IPS-NIHi11 (cell line): ENCODE measurements at regions not wholly inside any gene's neighbourhood (a gene's known extent, or its start where the extent isn't known, plus 50 kb on each side); places are given as distances from the start of the nearest gene placed in this dataset.

Experiments used
- DNase-seq: peaks from one replicate; pipeline ENCODE4 v3.0.0; 2012; ENCODE audit warnings: mixed read lengths, low spot score

- DNase-seq, result no peak
Observed at GRCh38 chr1:4424766-4425165, 229.6 kb upstream of the AJAP1 start.

GRCh38 chr1:4425892-4426291 is 228.5 kb upstream of the AJAP1 start:
- DNase-seq, result peak; percentile 32

- DNase-seq, result no peak
Observed at GRCh38 chr1:4428711-4429110, 225.7 kb upstream of the AJAP1 start.

DNA sequence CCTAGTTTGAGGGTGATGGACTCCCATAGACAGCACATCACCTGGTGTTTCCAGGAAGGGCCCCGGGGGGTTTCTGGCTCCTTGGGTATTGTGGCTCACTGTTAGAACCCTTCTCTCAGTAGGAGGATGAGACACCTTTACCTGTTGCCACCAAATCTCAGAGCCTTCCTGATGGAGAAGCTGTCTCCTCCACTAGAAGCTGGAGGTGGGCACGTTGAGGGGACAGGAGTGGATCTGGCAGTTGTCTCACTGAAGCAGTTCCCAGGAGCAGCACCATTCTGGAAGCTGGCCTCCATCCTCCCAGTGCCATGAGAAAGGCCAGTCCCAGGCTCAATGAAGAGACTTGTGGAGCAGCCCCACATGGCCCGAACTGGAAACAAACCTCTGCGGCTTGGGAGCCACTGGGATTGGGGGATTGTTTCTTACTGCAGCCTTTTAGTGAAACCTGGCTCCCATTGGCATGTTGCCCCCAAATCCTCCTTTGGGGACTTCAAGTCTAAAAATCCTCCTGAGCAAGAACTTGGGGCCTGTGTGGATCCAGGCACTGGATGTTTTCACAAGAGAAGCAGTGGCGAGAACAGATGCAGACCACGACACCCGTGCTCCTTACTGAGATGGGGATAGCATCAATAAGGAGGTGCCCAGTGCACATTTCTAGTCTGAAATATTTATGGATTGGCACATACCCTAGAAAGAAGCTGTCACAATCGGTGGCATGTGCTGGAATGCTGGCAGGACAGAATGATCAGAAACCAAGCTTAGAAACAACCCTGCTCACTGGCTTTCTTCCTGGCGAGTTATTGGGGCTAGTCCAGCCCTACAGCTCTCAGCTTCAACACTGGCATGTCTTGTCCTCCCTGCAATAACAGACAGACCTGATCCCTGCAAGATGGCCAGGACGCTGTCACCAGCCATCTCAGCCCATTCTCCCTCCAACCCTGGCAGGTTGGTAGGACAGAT is 223.7 kb upstream of the AJAP1 start:
- DNase-seq, result no peak

GRCh38 chr1:4431491-4431890 is 222.9 kb upstream of the AJAP1 start:
- DNase-seq, result no peak

- DNase-seq, result no peak
Observed at GRCh38 chr1:4433075-4433474, 221.3 kb upstream of the AJAP1 start.

- DNase-seq, result no peak
Observed at GRCh38 chr1:4444086-4444485, 210.3 kb upstream of the AJAP1 start.

- DNase-seq, result no peak
Observed at GRCh38 chr1:4447778-4448420, 206.5 kb upstream of the AJAP1 start.

DNA sequence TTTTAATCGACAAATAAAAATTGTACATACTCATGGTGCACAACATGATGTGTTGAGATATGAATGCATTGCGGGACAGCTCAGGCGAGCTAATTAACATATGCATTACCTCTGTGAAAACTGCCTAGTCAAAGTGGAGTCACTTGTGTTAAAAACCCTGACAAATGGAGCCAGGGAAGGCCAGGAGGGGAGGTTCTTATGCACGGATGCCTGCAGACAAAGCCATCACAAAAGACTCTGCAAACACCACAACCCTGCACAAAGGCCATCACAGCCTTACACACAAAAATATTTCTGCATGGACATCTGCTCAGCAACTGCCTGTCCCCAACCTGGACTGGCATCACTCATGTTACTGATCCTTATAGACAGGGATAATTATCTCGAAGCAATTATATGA is 204.4 kb upstream of the AJAP1 start:
- no peak for DNase-seq

- DNase-seq, result no peak
Observed at GRCh38 chr1:4452701-4453100, 201.7 kb upstream of the AJAP1 start.

GRCh38 chr1:4460052-4460451 is 194.4 kb upstream of the AJAP1 start:
- no peak for DNase-seq

DNA sequence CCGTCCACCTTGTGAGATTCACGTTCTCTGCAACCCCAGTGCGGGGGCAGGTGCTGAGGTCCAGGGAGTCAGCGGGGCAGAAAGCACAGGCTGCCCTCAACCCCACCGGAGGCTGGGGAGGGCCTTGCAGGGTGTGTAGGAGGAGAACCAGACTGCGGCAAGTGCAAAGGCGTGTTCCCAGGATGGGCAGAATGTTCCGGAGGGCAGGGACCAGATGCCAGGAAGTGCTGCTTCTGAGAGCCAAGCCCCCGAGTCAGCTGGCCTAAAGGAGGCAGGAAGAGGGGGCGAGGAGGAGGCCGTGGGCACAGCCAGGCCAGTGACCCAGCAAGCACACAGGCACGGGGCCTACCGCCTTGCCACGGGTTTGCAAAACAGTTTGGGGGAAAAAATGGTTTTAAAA is 193.8 kb upstream of the AJAP1 start:
- DNase-seq, result no peak

DNA sequence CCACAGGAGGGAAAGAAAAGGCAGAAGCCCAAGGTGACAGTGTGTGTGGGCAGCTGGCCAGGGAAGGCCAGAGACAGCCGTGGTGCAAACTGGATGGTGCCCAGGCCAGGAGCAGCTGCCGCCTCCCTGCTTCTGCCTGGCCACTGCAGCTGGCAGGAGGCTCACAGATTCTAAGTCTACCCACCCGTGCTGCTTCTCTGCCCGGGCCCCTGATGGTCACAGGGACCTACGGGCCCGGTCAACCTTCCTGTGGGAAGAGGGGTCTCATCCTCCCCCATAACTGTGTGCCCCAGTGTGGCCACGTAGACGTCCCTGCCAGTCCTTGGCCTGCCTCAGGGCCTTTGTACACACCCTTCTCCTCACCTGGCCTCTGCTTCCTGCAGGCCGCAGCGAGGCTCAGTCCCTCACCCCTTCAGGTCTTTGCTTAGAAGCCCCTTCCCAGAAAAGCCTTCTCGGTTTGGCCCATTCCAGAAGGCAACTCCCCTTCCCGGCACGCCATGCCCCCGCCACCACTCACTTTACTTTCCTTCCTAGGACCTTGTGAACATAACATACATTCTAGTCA is 192.6 kb upstream of the AJAP1 start:
- DNase-seq, result no peak

DNA sequence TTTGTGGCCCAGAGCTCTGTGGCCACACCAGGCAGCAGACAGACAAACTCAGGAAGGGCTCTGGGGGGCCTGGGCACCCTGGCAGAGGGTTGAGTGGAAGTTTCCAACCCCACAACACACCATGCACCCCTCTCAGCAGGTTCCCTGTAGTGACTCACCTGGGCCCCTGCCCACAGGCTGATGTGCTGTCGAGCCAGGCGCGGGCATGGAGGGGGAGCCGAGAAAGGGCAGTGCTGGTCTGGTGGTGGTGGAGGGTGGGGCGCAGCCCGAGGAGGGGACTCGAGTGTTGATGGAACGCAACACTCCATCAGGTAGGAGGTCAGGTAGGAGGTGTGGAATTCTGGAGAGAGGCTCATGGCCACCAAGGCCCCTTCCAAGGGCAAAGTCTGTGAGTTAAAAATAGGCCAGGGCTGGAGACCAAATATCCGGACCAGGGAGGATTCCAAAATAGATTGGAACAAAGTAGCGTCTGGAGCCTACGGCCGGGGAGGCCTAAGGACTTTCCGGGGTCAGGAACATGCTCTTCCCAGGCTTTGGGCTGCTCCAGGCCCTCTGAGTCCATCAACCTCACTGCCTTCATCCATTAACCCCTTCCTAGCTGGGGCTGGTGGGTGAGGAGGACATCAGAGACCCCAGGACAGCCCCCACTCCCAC is 191.5 kb upstream of the AJAP1 start:
- no peak for DNase-seq

DNA sequence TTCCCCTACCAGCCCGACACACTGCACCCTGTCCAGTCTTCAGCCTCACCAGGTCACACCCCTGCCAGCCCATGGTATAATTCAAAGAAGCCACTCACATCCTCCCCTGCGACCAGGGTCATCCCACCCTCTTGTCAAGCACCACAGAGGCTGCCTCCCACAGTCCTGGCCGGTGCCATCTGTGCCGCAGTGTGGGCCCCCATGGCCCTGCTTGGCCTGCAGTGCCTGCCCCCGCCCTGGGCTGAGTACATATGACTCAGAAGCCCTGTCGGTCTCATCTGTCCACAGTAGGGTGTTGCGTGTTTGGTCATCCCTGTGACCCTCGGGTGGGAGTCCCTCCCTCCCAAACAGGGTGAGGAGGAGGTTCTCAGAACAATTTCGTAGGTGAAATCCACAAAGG is 190.8 kb upstream of the AJAP1 start:
- no peak for DNase-seq

- no peak for DNase-seq
Observed at GRCh38 chr1:4464478-4464877, 189.9 kb upstream of the AJAP1 start.

- DNase-seq, result no peak
Observed at GRCh38 chr1:4467241-4467640, 187.2 kb upstream of the AJAP1 start.

GRCh38 chr1:4468386-4468785 is 186.0 kb upstream of the AJAP1 start:
- DNase-seq, result no peak

DNA sequence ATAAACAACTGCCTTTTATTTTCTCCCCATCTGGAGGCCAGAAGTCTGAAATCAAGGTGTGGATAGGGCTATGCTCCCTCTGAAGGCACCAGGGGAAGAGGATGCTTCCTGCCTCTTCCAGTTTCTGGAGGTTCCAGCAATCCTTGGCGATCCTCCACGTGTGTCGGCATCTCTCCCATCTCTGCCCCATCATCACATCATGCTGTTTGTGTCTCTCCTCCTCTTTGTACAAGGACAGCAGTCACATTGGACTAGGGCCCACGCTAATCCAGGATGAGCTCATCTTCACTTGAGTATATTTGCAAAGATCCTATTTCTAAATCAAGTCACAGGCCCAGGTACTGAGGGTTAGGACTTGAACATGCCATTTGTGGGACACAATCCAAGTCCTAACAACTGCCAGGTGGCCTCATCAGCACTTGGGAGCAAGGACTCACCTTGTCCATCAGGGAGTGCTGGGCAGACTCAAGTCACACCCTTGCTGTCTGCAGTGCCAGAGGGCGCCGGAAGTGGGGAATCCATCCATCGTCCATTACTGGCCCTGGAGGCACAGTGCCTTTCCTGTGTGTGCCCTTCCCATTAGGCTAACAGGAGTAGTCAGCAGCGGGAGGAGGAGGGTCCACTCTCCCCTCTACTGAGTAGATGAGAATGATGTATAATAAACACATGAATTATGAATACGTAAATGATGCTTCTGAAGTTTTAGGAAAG is 185.4 kb upstream of the AJAP1 start:
- DNase-seq, result no peak

- no peak for DNase-seq
Observed at GRCh38 chr1:4476394-4476793, 178.0 kb upstream of the AJAP1 start.

- DNase-seq, result no peak
Observed at GRCh38 chr1:4481451-4481850, 173.0 kb upstream of the AJAP1 start.

- no peak for DNase-seq
Observed at GRCh38 chr1:4482526-4482925, 171.9 kb upstream of the AJAP1 start.
